Neutrophil (primary cell): ENCODE measurements at regions not wholly inside any gene's neighbourhood (a gene's known extent, or its start where the extent isn't known, plus 50 kb on each side); places are given as distances from the start of the nearest gene placed in this dataset.

Source experiments
- H3K27ac ChIP-seq: fragments of 200-600 bp; sonication (generic); 2 replicates; pipeline ENCODE4 v1.5.1; 2016; ENCODE audit warnings: mild to moderate bottlenecking, moderate library complexity
- H3K27me3 ChIP-seq: fragments of 200-600 bp; sonication (generic); 2 replicates; pipeline ENCODE4 v1.6.0; 2016; ENCODE audit warnings: mild to moderate bottlenecking
- H3K36me3 ChIP-seq: fragments of 200-600 bp; sonication (generic); 2 replicates; pipeline ENCODE4 v1.5.1; 2017
- H3K4me1 ChIP-seq, 2 experiments: fragments of 200-600 bp in 1 of 2; sonication (generic) in 1 of 2; 1 replicate in 1 of 2; 2 replicates in 1 of 2; pipeline versions ENCODE4 v1.5.1 to v1.6.1; 2013 to 2016; ENCODE audit warnings: low read depth in 1 of 2, low read length in 1 of 2, mild to moderate bottlenecking in 1 of 2, moderate library complexity in 1 of 2; ENCODE audit not compliant: control insufficient read depth in 1 of 2, insufficient read depth in 1 of 2
- H3K4me3 ChIP-seq, 2 experiments: fragments of 200-600 bp in 1 of 2; sonication (generic) in 1 of 2; 1 replicate in 1 of 2; 2 replicates in 1 of 2; pipeline ENCODE4 v1.5.1; 2013 to 2016; ENCODE audit warnings: low read depth in 1 of 2, low read length in 1 of 2, mild to moderate bottlenecking in 1 of 2, moderate library complexity in 1 of 2
- H3K9me3 ChIP-seq: fragments of 200-600 bp; sonication (generic); 2 replicates; pipeline ENCODE4 v1.5.1; 2016
- TF ChIP-seq, protein P1 (sequence below): fragments of 200-600 bp; sonication (generic); IDR thresholded peaks from 2 replicates; pipeline ENCODE4 v1.5.1; 2016; ENCODE audit warnings: antibody characterized with exemption

DNA sequence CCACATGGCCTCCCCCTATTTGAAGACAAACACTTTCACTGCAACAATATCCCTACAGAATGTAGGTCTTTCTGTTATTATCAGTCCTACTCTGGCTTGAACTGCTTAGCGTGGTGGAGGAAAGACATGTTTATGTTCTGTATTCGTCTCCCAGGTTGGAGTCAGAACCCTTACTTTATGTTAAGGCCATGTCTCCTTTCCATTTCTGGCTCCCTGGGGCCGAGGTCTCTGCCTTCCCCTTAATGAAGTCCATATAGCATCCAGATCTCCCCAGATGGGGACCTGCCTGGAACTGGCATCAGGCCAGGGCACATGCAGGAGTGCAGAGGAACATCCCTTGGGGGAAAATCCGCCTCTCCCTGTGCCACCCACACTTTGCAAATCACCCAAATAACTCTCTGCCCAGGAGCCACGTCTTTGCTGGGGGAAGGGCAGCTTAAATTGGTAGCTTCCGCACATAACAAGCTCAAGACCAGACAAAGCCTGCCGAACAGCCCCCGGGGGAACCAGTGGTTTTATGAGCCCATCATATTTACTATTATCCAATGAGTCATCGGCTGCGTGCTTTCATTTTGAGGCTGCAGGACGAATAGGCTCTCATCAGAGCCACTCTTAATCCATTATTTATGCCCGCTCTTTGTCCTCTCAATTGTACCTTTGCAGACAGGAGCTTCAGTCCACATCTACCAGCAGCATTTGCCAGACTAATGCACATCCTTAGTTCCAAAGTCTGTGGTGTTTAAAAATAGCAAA lies 237.0 kb downstream of the UACA start:
- Histone ChIP-seq H3K27ac (no peak overlapping the region), H3K4me1 (peaks cover 10 to 22% of the 10 kb centered on the region in 2 experiments), H3K27me3 (no peaks in the 10 kb centered on the region), H3K9me3 (no peaks in the 10 kb centered on the region), H3K36me3 (no peaks in the 10 kb centered on the region), H3K4me3 (no peak overlapping the region)
- TF ChIP-seq, protein P1, sequence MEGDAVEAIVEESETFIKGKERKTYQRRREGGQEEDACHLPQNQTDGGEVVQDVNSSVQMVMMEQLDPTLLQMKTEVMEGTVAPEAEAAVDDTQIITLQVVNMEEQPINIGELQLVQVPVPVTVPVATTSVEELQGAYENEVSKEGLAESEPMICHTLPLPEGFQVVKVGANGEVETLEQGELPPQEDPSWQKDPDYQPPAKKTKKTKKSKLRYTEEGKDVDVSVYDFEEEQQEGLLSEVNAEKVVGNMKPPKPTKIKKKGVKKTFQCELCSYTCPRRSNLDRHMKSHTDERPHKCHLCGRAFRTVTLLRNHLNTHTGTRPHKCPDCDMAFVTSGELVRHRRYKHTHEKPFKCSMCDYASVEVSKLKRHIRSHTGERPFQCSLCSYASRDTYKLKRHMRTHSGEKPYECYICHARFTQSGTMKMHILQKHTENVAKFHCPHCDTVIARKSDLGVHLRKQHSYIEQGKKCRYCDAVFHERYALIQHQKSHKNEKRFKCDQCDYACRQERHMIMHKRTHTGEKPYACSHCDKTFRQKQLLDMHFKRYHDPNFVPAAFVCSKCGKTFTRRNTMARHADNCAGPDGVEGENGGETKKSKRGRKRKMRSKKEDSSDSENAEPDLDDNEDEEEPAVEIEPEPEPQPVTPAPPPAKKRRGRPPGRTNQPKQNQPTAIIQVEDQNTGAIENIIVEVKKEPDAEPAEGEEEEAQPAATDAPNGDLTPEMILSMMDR: no peak

DNA sequence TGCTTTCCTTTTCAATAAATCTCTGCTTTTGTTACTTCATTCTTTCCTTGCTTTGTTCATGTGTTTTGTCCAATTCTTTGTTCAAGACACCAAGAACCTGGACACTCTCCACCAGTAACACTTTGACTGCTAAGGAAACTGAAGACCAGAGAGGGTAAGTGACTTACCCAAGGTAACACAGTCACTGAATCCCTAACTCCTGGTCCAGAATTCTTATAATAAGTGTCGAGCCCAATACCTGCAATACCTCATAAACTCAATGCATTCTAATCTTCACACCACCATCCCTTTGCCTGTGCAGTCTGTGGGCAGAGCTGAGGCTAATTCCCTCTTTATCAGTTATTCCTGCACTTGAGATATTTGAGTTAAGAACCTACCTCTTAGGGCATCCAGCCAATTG lies 237.8 kb downstream of the UACA start:
- Histone ChIP-seq H3K36me3 (no peaks in the 10 kb centered on the region), H3K4me1 (peaks cover 10 to 22% of the 10 kb centered on the region in 2 experiments), H3K27me3 (no peaks in the 10 kb centered on the region), H3K4me3 (no peak overlapping the region), H3K27ac (no peak overlapping the region), H3K9me3 (no peaks in the 10 kb centered on the region)
- TF ChIP-seq, protein P1: no peak

- Histone ChIP-seq H3K9me3 (no peaks in the 10 kb centered on the region), H3K4me1 (peaks cover 10 to 22% of the 10 kb centered on the region in 2 experiments), H3K36me3 (no peaks in the 10 kb centered on the region), H3K27me3 (no peaks in the 10 kb centered on the region), H3K27ac (no peak overlapping the region), H3K4me3 (no peak overlapping the region)
- TF ChIP-seq, protein P1: no peak
Measured at GRCh38 chr15:70524470-70524869, 238.9 kb downstream of the UACA start.

DNA sequence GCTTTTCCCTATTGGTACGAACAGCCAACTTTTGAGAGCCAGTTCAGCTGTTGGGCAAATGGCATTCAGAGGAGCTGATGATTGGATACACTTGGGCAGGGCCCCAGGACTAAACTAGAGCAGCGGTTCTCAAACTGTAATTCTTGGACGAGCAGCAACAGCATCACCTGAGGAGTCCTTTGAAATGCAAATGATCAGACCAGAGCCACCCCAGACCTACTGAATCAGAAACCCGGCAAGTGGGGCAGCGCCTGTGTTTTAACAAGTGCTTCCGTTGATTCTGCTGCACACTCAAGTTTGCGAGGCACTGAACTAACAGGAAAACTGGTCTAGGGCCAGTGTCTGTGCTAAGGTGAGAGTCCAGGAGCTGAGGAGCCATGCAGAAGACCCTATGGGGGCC lies 239.7 kb downstream of the UACA start:
- Histone ChIP-seq H3K27ac (no peak overlapping the region), H3K27me3 (no peaks in the 10 kb centered on the region), H3K36me3 (no peaks in the 10 kb centered on the region)

GRCh38 chr15:70523192-70523591 lies 240.2 kb downstream of the UACA start:
- Histone ChIP-seq H3K36me3 (no peaks in the 10 kb centered on the region), H3K27me3 (no peaks in the 10 kb centered on the region), H3K9me3 (no peaks in the 10 kb centered on the region), H3K27ac (no peak overlapping the region), H3K4me1 (peaks cover 4 to 16% of the 10 kb centered on the region in 2 experiments), H3K4me3 (no peak overlapping the region)
- TF ChIP-seq, protein P1: no peak

More for the DNA sequence above, 239.7 kb downstream of the UACA start:
- TF ChIP-seq, protein P1: no peak
- no peaks in the 10 kb centered on the region for H3K9me3 ChIP-seq
- H3K4me1 ChIP-seq: peaks cover 8 to 20% of the 10 kb centered on the region in 2 experiments
- no peak overlapping the region for H3K4me3 ChIP-seq
